Aorta (tissue), 5 donors: ENCODE measurements at regions not wholly inside any gene's neighbourhood (a gene's known extent, or its start where the extent isn't known, plus 50 kb on each side); places are given as distances from the start of the nearest gene placed in this dataset.

ENCODE experiments used
- ATAC-seq: fragments of 200-7000 bp; cut with Tn5 transposase; one replicate; pipeline ENCODE4 v1.9.1; 2022; ENCODE audit warnings: moderate library complexity; ENCODE audit not compliant: low FRiP score
- DNase-seq, 2 donors: peaks; one replicate each; pipeline ENCODE4 v3.0.0-alpha.2; 2020
- H3K27ac ChIP-seq, 2 donors: one replicate each; pipeline ENCODE4 v1.5.1; 2013; ENCODE audit warnings: low read length in 2 of 2, mild to moderate bottlenecking in 2 of 2, moderate library complexity in 2 of 2, control low read depth in 1 of 2, inconsistent platforms in 1 of 2, low read depth in 1 of 2
- H3K27me3 ChIP-seq, 2 donors: one replicate each; pipeline ENCODE4 v1.6.1; 2013; ENCODE audit warnings: control low read depth in 1 of 2, low read length in 1 of 2, mild to moderate bottlenecking in 1 of 2, moderate library complexity in 1 of 2; ENCODE audit not compliant: insufficient read depth in 2 of 2, control insufficient read depth in 1 of 2
- H3K36me3 ChIP-seq, 2 donors: one replicate each; pipeline ENCODE4 v1.6.1; 2013; ENCODE audit warnings: control low read depth in 1 of 2, low read length in 1 of 2, mild to moderate bottlenecking in 1 of 2; ENCODE audit not compliant: insufficient read depth in 2 of 2, control insufficient read depth in 1 of 2
- H3K4me1 ChIP-seq, 2 donors: one replicate each; pipeline ENCODE4 v1.6.1; 2013; ENCODE audit warnings: low read length in 2 of 2, control low read depth in 1 of 2, mild to moderate bottlenecking in 1 of 2, moderate library complexity in 1 of 2; ENCODE audit not compliant: insufficient read depth in 2 of 2, control insufficient read depth in 1 of 2
- H3K4me3 ChIP-seq, 2 donors: one replicate each; pipeline ENCODE4 v1.5.1; 2013; ENCODE audit warnings: low read length in 2 of 2, control low read depth in 1 of 2, mild to moderate bottlenecking in 1 of 2
- H3K9me3 ChIP-seq: one replicate; pipeline ENCODE4 v1.6.1; 2013; ENCODE audit warnings: mild to moderate bottlenecking, low read length; ENCODE audit not compliant: control insufficient read depth
- WGBS, 2 donors: extraction: QIAGEN DNeasy Blood & Tissue Kit; methylation state at CpG; one replicate each; pipeline ENCODE4 v1.1.7; 2013; 5-methylcytosine and 5-hydroxymethylcytosine counted together
- intact Hi-C, 2 donors: fragments of 100-400 bp; cut with DNase I; formaldehyde crosslinking; loops; one replicate each; pipeline versions ENCODE4 v1.14.2 to v1.15.0; 2022
- donor health status: healthy with polysubstance abuse.
- donor health status: Bipolar disorder and iron deficiency.
- donor health status: DM: no; HTN: no; CAD: no.
- donor health status: DM: no; HTN: no; CAD: no.
- donor health status: DM: yes; HTN: yes; CAD: no.

DNA sequence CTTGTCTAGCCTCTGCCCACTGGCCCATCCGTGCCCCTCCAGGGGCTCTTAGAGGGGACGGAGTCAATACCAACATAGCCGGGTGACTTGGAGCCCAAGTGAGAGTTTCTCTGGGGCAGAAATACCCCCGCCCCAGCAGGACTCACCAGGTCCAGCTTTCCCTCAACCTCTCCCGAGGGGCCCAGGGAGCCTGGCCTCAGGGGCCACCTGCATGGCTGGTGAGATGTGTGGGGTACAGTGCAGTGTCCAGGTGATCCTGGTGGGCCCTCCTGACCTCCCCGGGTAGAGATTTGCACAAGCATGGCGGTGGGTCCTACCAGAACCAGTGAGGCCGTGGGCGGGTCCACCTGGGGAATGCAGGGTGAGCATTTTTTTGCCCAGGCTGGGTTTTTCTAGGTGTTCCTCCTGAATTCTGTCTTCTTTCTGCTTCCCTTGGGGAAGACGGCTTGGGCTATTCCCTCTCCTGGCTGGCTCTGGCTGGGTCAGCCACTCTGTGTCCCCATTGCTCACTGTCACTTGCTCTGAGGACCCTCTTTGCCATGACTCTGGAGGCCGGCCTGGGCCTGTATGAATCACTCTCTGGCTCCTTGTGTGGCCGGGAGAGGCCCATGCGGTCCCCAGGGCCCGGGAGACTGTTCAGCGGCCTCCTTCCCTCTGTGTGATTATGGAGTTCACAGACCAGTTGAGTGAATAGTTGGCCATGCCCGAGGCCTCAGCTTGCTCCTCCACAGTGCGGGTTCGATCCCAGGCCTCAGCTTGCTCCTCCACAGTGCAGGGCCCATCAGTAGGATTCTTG lies 71.0 kb upstream of the NKX1-1 start:
- intact Hi-C loops = no loop called here
- H3K27me3 ChIP-seq = no peaks in the 10 kb centered on the region
- WGBS, 2 donors = 82 to 90% methylated on average over 18 of the region's 18 CpGs

DNA sequence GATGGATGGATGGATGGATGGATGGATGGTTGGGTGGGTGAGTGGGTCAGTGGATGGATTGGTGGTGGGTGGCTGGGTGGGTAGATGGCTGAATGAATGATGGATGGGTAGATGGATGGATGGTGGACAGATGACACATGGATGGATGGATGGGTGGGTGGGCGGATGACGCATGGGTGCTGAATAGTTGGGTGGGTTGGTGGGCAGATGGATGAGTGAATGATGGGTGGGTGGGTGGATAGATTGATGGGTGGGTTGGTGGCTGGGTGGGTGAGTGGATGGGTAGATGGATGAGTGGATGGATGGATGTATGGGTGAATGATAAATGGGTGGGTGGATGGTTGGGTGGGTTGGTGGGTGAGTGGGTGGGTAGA lies 69.9 kb upstream of the NKX1-1 start:
- Histone ChIP-seq H3K9me3 (peaks cover 16% of the 10 kb centered on the region), H3K27ac (no peak overlapping the region), H3K36me3 (no peaks in the 10 kb centered on the region), H3K4me3 (no peak overlapping the region), H3K27me3 (no peaks in the 10 kb centered on the region), H3K4me1 (no peaks in the 10 kb centered on the region)
- intact Hi-C loops = no loop called here
- DNase-seq (no peak), ATAC-seq (no peak)
- 99 to 100% methylated on average over 2 of the region's 2 CpGs for WGBS, 2 donors

More for the DNA sequence above, 71.0 kb upstream of the NKX1-1 start:
- ATAC-seq (no peak), DNase-seq (peak in 1 of 2 donors; percentile 69)
- no peaks in the 10 kb centered on the region for H3K36me3 ChIP-seq
- no peak overlapping the region for H3K27ac ChIP-seq
- H3K4me3 ChIP-seq = no peak overlapping the region
- no peaks in the 10 kb centered on the region for H3K4me1 ChIP-seq
- peaks cover 17% of the 10 kb centered on the region for H3K9me3 ChIP-seq

DNA sequence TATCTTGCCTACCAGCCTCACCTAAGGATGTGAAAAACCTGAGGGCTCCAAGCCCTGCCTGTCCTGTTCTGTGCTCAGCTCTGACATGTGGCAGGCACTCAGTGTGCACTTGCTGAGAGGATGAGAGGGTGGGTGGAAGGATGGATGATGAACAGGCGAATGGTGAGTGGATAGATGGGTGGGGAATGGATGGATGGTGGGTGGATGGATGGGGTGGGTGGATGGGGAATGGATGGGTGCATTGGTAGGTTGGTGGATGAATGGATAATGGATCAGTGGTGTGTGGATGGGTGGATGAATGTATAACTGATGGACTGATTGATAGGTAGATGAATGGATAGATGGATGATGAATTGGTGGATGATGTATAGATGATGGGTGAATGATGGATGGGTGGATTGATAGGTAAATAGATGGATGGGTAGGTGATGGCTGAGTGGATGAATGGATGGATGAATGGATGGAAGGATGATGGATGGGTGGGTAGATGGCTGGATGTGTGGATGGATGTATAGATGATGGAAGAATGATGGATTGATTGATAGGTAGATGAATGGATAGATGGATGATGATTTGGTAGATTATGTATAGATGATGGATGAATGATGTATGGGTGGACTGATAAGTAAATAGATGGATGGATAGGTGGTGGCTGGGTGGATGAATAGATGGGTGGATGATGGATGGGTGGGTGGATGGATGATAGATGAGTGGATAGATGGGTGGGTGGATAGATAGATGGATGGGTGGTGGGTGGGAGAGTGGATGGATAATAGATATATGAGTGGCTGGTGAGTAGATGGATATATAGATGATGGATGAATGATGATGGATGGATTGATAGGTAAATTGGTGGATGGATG lies 69.3 kb upstream of the NKX1-1 start:
- Histone ChIP-seq H3K36me3 (no peaks in the 10 kb centered on the region), H3K9me3 (peaks cover 12% of the 10 kb centered on the region), H3K27me3 (no peaks in the 10 kb centered on the region), H3K4me3 (no peak overlapping the region), H3K27ac (no peak overlapping the region), H3K4me1 (no peaks in the 10 kb centered on the region)
- DNase-seq (no peak), ATAC-seq (no peak)
- WGBS, 2 donors = 68 to 86% methylated on average over 1 of the region's 1 CpG
- intact Hi-C loops = no loop called here

DNA sequence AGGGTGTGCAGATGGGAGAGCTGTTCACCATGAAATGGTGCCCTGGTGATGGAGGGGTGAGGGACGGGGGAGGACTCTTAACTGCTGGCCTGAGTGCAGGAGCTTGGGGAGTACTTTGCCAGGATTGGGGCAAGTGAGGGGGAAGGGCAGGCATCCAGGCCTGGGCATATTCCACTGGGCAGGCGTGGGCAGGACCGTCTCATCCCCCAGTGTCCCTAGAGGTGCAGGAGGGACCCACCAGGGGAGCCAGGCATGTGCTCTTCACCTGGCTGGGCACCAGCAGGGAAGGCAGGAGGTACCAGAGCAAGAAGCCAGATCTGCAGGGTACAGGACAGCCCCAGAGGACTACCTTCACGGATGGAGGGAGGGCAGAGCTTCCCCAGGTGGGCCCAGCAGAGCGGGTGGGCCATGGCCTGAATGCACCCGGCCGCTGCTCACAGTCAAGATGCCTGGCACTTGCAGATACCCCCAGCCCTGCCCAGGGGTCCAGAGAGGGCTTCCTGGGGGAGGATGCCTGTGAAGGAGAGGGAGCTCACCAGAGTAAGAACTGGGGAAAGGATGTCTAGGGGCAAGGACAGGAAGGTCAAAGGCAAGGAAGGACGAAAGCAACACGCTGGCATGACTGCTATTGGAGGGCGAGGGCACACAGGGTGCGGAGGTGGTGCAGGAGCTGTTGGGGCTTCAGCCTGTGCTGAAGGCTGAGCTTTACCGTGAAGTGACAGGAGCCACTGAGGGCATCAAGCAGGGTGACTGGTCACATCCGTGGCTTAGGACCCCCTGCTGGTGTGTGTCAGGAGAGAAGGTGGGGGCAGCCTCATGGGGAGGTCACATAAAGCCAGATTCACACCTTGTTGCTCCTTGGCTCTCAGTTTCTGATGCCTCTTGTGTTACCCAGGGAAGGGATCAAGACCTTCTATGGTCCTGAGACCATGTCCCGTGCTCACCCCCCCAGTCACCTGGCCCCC lies 68.2 kb upstream of the NKX1-1 start:
- DNase-seq (no peak), ATAC-seq (no peak)
- Histone ChIP-seq H3K27ac (no peak overlapping the region), H3K9me3 (peaks cover 5% of the 10 kb centered on the region), H3K4me1 (no peaks in the 10 kb centered on the region), H3K36me3 (no peaks in the 10 kb centered on the region), H3K27me3 (no peaks in the 10 kb centered on the region), H3K4me3 (no peak overlapping the region)
- 75 to 76% methylated on average over 13 to 14 of the region's 14 CpGs for WGBS, 2 donors
- intact Hi-C loops = no loop called here

DNA sequence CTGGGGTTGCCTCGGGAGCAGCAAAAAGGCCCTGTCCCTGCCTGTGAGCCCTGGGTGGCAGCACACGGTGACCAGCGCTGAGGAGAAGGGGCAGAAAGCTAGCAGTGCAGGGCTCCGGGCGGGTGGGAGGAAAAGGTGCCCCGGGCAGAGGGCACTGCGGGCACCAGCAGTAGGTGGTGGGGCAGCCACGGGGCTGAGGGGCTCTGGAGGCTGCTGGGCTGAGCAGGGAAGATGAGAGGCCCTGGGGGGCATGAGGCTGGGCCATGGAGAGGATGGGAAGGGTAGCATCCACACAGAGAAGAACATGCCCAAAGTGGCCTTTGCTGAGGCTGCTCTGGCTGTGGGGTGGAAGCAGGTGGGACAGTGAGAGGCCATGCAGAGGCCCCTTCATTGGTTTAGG lies 67.5 kb upstream of the NKX1-1 start:
- H3K27me3 ChIP-seq = no peaks in the 10 kb centered on the region

DNA sequence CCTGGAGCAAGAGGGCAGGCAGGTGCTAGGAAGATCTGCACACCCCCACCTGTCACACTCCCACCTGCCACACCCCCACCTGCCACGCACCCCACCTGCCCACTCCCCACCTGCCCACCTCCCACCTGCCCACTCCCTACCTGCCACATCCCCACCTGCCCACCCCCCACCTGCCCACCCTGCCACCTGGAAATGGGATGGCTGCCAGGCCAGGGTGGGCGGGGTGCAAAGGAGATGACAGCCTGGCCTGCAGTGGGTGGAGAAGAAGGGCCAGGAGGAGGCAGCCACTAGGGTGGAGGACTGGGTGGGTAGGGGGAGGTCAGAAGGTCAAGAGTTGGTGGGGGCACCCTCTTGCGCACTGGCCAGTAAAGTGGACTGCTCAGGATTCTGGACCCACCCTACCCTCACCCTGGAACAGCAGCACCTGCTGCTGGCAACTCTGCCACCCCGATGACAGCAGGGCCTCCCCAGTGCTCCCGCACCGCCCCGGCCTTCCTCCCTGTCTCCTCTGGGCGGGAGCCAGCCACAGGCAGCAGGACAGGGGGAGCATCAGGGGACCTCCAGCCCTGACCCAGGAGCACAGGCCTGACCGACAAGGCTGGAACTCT lies 66.8 kb upstream of the NKX1-1 start:
- H3K36me3 ChIP-seq = no peaks in the 10 kb centered on the region
- H3K9me3 ChIP-seq = peaks cover 1% of the 10 kb centered on the region
- H3K27ac ChIP-seq = no peak overlapping the region
- ATAC-seq = no peak
- H3K4me1 ChIP-seq = no peaks in the 10 kb centered on the region
- WGBS, 2 donors = 61 to 69% methylated on average over 9 of the region's 9 CpGs
- no peak overlapping the region for H3K4me3 ChIP-seq
- intact Hi-C loops = no loop called here
- no peak for DNase-seq
- no peaks in the 10 kb centered on the region for H3K27me3 ChIP-seq

More for the DNA sequence above, 67.5 kb upstream of the NKX1-1 start:
- 79 to 82% methylated on average over 8 of the region's 8 CpGs for WGBS, 2 donors
- Histone ChIP-seq H3K9me3 (peaks cover 1% of the 10 kb centered on the region), H3K36me3 (no peaks in the 10 kb centered on the region), H3K4me3 (no peak overlapping the region), H3K27ac (no peak overlapping the region), H3K4me1 (no peaks in the 10 kb centered on the region)
- intact Hi-C loops = no loop called here
- DNase-seq = peak in 1 of 2 donors; percentile 61
- ATAC-seq = no peak

DNA sequence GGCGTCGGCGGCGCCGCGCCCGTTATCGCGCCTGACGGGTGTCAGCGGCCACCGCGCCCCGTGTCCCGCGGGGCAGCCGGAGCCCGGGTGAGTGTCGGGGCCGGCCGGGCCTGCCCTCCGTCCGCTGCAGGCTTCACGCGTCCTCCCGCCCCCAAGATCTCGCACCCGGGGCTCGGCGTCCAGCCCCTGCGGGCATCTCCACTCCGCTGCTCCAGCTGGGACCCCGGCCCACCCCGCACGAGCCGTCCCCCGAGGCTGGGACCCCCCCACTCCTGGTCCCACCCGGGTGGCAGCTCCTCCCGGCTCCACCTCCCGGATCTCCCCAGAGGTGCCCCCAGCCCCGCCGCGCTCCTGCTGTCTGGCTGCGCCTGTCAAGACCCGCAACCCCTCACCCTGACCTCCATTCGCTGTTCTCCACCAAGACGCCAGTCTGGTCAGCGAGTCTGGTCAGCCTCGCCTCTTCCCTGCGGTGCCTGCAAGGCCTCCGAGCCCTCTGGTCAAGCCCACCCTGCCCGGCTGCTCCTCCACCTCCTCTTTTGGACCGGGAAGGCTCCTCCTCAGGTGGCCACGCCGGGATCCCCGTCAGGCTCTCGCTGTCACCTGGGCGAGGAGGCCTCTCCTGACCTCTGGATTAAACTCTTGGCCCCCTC lies 66.0 kb upstream of the NKX1-1 start:
- Histone ChIP-seq H3K27ac (no peak overlapping the region), H3K4me1 (no peaks in the 10 kb centered on the region), H3K9me3 (peaks cover 1% of the 10 kb centered on the region), H3K36me3 (no peaks in the 10 kb centered on the region), H3K4me3 (no peak overlapping the region), H3K27me3 (no peaks in the 10 kb centered on the region)
- no peak for ATAC-seq
- 8 to 9% methylated on average over 56 to 58 of the region's 58 CpGs for WGBS, 2 donors
- DNase-seq = peak in 1 of 2 donors; percentile 73
- intact Hi-C loops = no loop called here
